SK-N-MC (cell line): ENCODE measurements at regions not wholly inside any gene's neighbourhood (a gene's known extent, or its start where the extent isn't known, plus 50 kb on each side); places are given as distances from the start of the nearest gene placed in this dataset.

Experiments used
- EZH2 ChIP-seq: fragments of 200-600 bp; sonication (generic); IDR thresholded peaks from one replicate; pipeline ENCODE4 v1.6.1; 2017; ENCODE audit warnings: antibody characterized with exemption
- POLR2AphosphoS5 ChIP-seq: IDR thresholded peaks from 2 replicates; pipeline ENCODE4 v1.6.1; 2012; ENCODE audit warnings: mild to moderate bottlenecking, low read depth, low read length, borderline replicate concordance

DNA sequence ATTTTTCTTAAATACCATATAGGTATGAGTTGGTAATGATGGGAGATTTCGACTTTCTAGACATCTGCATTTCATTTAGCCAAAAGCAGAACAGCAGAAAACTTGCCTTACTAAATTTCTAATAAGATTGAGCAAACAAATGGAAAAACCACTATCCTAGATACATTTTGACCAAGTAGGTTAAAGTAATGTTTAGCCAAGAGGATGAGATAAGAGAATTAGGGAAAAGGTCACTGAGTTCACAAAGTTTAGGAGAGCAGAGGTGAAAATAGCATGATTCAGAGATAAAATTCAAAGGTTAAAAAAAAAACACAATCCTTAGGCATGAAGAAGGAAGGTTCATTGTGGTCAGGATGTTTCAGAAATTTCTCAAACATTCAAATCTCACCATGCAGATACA, 450.3 kb downstream of the CD83 start:
- TF ChIP-seq POLR2AphosphoS5 (no peak), EZH2 (no peak)
